DND-41 (cell line): ENCODE measurements at regions not wholly inside any gene's neighbourhood (a gene's known extent, or its start where the extent isn't known, plus 50 kb on each side); places are given as distances from the start of the nearest gene placed in this dataset.
"Not testable (repeated sequence)": the region's sequence is repeated elsewhere in the genome, so short reads cannot be mapped to it uniquely, and the experiment has no call there.

Source experiments
- ATAC-seq: fragments of 200-7000 bp; cut with Tn5 transposase; 3 replicates; pipeline ENCODE4 v1.9.1; 2021; ENCODE audit warnings: low read depth; ENCODE audit not compliant: insufficient read depth
- DNase-seq: peaks from one replicate; pipeline ENCODE4 v3.0.0-alpha.2; 2020
- H2AFZ ChIP-seq: 2 replicates; pipeline ENCODE4 v1.6.0; 2012; ENCODE audit warnings: low read depth, low read length
- H3K27ac ChIP-seq: 2 replicates; pipeline ENCODE4 v1.5.1; 2012; ENCODE audit warnings: low read length, inconsistent platforms
- H3K27me3 ChIP-seq: fragments of 200-600 bp; sonication (generic); 2 replicates; pipeline ENCODE4 v1.6.0; 2012; ENCODE audit warnings: low read length, mild to moderate bottlenecking, inconsistent platforms; ENCODE audit not compliant: insufficient read depth, poor library complexity
- H3K36me3 ChIP-seq: 2 replicates; pipeline ENCODE4 v1.5.1; 2012; ENCODE audit warnings: low read length, inconsistent platforms; ENCODE audit not compliant: insufficient read depth
- H3K4me1 ChIP-seq: 2 replicates; pipeline ENCODE4 v1.5.1; 2012; ENCODE audit warnings: mild to moderate bottlenecking, low read length; ENCODE audit not compliant: insufficient read depth
- H3K4me2 ChIP-seq: 2 replicates; pipeline ENCODE4 v1.6.0; 2012; ENCODE audit warnings: mild to moderate bottlenecking, moderate library complexity, low read length, inconsistent platforms; ENCODE audit not compliant: insufficient read depth
- H3K4me3 ChIP-seq, 2 experiments: fragments of 200-600 bp in 1 of 2; shearing (Covaris generic) in 1 of 2; 2 replicates each; pipeline ENCODE4 v1.5.1; 2012 to 2016; ENCODE audit warnings: inconsistent platforms in 2 of 2, low read length in 2 of 2, mild to moderate bottlenecking in 2 of 2, low read depth in 1 of 2, moderate library complexity in 1 of 2
- H3K79me2 ChIP-seq: 2 replicates; pipeline ENCODE4 v1.6.0; 2012; ENCODE audit warnings: low read length, inconsistent platforms; ENCODE audit not compliant: insufficient read depth
- H3K9ac ChIP-seq: 2 replicates; pipeline ENCODE4 v1.6.0; 2012; ENCODE audit warnings: low read depth, mild to moderate bottlenecking, inconsistent platforms, low read length, moderate library complexity
- H3K9me3 ChIP-seq: 2 replicates; pipeline ENCODE4 v1.5.1; 2012; ENCODE audit warnings: low read length, moderate library complexity, mild to moderate bottlenecking, inconsistent platforms; ENCODE audit not compliant: insufficient read depth, severe bottlenecking
- H4K20me1 ChIP-seq: 2 replicates; pipeline ENCODE4 v1.6.0; 2012; ENCODE audit warnings: low read length; ENCODE audit not compliant: insufficient read depth
- CTCF ChIP-seq: IDR thresholded peaks from 2 replicates; pipeline ENCODE4 v1.5.1; 2012; ENCODE audit warnings: borderline replicate concordance, low read length, moderate library complexity, mild to moderate bottlenecking; ENCODE audit not compliant: poor library complexity, severe bottlenecking; ENCODE audit errors: extremely low read depth
- EZH2 ChIP-seq: IDR thresholded peaks from 3 replicates; pipeline ENCODE4 v1.6.1; 2012; ENCODE audit warnings: borderline replicate concordance, low read depth, mild to moderate bottlenecking, moderate library complexity, low read length, inconsistent platforms; ENCODE audit not compliant: severe bottlenecking

- Histone ChIP-seq H3K9me3 (no peaks in the 10 kb centered on the region), H3K4me2 (no peak overlapping the region), H2AFZ (no peak overlapping the region), H3K9ac (no peak overlapping the region), H3K27ac (no peak overlapping the region), H4K20me1 (no peaks in the 10 kb centered on the region), H3K4me3 (no peak overlapping the region), H3K4me1 (peaks cover 10% of the 10 kb centered on the region), H3K36me3 (no peaks in the 10 kb centered on the region), H3K27me3 (no peaks in the 10 kb centered on the region), H3K79me2 (no peaks in the 10 kb centered on the region)
- ATAC-seq: no peak
- TF ChIP-seq EZH2 (no peak), CTCF (no peak)
- no peak for DNase-seq
Observed at GRCh38 chr7:115289971-115290370, 368.1 kb downstream of the MDFIC start.

- Histone ChIP-seq H2AFZ (no peak overlapping the region), H3K4me2 (no peak overlapping the region), H3K79me2 (no peaks in the 10 kb centered on the region), H3K27ac (no peak overlapping the region), H3K27me3 (no peaks in the 10 kb centered on the region), H3K4me1 (no peaks in the 10 kb centered on the region), H3K9ac (no peak overlapping the region), H3K4me3 (no peak overlapping the region), H3K9me3 (no peaks in the 10 kb centered on the region), H3K36me3 (no peaks in the 10 kb centered on the region), H4K20me1 (no peaks in the 10 kb centered on the region)
- ATAC-seq (no peak), DNase-seq (no peak)
- no peak for TF ChIP-seq EZH2
- no peak for TF ChIP-seq CTCF
Observed at GRCh38 chr7:115276791-115277190, 354.9 kb downstream of the MDFIC start.

GRCh38 chr7:115273855-115274254, 352.0 kb downstream of the MDFIC start:
- H2AFZ ChIP-seq, H3K79me2 ChIP-seq, DNase-seq, H3K27me3 ChIP-seq, H3K9ac ChIP-seq, H3K4me1 ChIP-seq, H4K20me1 ChIP-seq, ATAC-seq, H3K36me3 ChIP-seq, H3K4me2 ChIP-seq, H3K4me3 ChIP-seq, H3K9me3 ChIP-seq, H3K27ac ChIP-seq: not testable (repeated sequence)

- H4K20me1 ChIP-seq: no peaks in the 10 kb centered on the region
- no peak overlapping the region for H3K4me2 ChIP-seq
- no peak overlapping the region for H3K27ac ChIP-seq
- no peaks in the 10 kb centered on the region for H3K79me2 ChIP-seq
- no peaks in the 10 kb centered on the region for H3K27me3 ChIP-seq
- DNase-seq (no peak), ATAC-seq (no peak)
- no peak overlapping the region for H3K9ac ChIP-seq
- no peak overlapping the region for H3K4me3 ChIP-seq
- TF ChIP-seq EZH2: no peak
- TF ChIP-seq CTCF: no peak
- H2AFZ ChIP-seq: no peak overlapping the region
- no peaks in the 10 kb centered on the region for H3K4me1 ChIP-seq
- H3K9me3 ChIP-seq: no peaks in the 10 kb centered on the region
- no peaks in the 10 kb centered on the region for H3K36me3 ChIP-seq
Observed at GRCh38 chr7:115273139-115273772, 351.4 kb downstream of the MDFIC start.
